ENCODE measurements at regions not wholly inside any gene's neighbourhood (a gene's known extent, or its start where the extent isn't known, plus 50 kb on each side); places are given as distances from the start of the nearest gene placed in this dataset.

DNA sequence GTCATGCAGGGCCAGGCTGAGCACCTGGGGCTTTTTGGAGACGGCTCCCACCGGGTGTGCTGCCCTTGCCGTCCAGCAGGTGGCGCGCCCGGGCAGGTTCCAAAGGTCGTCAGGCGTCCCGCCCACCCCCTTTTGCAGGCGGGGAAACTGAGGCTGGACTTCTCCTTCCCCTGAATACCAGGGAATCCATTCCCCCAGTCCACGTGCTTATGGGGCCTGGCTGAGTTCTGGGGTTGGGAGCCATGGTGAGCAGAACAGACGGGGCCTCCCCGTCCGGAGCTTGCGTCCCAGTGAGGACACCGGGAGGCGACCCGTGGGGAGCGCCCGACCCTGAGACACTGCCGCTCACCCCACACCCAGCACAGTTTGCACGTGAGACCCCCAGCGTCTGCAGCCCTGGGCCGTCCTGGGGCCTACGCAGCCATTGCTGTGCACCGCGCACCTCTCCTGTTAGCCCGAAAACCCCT is 51.8 kb upstream of the JPH3 start:
- CTCF ChIA-PET, result no interaction called here

DNA sequence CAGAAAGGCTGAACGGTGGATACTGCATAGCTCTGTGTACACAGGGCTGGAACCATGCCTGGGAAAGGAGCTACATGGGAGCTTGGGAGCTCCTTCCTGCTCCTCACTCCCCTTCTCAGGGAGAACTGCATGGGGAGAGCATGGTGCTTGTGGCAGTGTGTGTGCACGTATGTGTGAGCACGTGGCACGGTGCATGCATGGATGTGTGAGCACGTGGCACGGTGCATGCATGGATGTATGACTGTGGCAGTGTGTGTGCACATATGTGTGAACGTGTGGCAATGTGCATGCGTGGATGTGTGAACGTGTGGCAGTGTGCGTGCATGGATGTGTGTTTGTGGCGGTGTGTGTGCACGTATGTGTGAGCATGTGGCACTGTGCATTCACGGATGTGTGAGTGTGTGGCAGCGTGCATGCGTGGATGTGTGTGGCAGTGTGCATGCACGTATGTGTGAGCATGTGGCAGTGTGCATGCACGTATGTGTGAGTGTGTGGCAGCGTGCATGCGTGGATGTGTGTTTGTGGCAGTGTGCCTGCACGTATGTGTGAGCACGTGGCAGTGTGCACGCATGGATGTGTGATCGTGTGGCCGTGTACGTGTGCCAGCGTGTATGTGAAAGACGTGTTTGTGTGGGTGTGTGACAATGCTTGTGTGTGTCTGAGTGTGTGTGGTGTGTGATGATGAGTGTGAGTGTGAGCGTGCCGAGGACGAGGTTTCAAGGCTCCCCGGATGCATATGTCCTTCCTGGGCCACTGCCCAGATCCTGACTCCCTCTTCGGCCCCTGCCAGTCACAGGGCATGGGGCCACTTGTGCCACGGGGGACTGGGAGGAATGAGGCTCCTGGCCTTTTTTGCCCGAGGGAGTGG is 52.4 kb upstream of the JPH3 start:
- H3K36me3 ChIP-seq (ENCODE audit: control insufficient read depth, insufficient read depth, low read length), result no peaks in the 10 kb centered on the region
- no peaks in the 10 kb centered on the region for H3K9me3 ChIP-seq (ENCODE audit: control insufficient read depth, insufficient read depth, low read depth, low read length)
- no TSS peak for BruUV-seq (replicated peaks)
- intact Hi-C loops (cut with micrococcal nuclease; ENCODE audit: unreplicated experiment) (no loop called here), in situ Hi-C loops (cut with HindIII; ENCODE audit: low pct_unique_long_range_greater_than_20kb, low sequenced_read_pairs) (no loop called here)
- CTCF ChIA-PET, result interaction anchor here (0.6 kb wide), 1 partner anchor 32 kb away, joined by 3 read pairs; no protein-coding TSS in a partner anchor
- H3K4me1 ChIP-seq (ENCODE audit: control insufficient read depth, insufficient read depth, low read length), result no peaks in the 10 kb centered on the region; the same call in 1 of the 2 replicates
- no peak for TF ChIP-seq SIN3A (IDR thresholded peaks at IDR 0.05; ENCODE audit: borderline replicate concordance, insufficient read depth, low read depth, low read length)
- TF ChIP-seq, protein P1, sequence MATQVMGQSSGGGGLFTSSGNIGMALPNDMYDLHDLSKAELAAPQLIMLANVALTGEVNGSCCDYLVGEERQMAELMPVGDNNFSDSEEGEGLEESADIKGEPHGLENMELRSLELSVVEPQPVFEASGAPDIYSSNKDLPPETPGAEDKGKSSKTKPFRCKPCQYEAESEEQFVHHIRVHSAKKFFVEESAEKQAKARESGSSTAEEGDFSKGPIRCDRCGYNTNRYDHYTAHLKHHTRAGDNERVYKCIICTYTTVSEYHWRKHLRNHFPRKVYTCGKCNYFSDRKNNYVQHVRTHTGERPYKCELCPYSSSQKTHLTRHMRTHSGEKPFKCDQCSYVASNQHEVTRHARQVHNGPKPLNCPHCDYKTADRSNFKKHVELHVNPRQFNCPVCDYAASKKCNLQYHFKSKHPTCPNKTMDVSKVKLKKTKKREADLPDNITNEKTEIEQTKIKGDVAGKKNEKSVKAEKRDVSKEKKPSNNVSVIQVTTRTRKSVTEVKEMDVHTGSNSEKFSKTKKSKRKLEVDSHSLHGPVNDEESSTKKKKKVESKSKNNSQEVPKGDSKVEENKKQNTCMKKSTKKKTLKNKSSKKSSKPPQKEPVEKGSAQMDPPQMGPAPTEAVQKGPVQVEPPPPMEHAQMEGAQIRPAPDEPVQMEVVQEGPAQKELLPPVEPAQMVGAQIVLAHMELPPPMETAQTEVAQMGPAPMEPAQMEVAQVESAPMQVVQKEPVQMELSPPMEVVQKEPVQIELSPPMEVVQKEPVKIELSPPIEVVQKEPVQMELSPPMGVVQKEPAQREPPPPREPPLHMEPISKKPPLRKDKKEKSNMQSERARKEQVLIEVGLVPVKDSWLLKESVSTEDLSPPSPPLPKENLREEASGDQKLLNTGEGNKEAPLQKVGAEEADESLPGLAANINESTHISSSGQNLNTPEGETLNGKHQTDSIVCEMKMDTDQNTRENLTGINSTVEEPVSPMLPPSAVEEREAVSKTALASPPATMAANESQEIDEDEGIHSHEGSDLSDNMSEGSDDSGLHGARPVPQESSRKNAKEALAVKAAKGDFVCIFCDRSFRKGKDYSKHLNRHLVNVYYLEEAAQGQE (IDR thresholded peaks at IDR 0.05; ENCODE audit: insufficient read depth in 1 of 2, low read depth in 2 of 2, low read length in 1 of 2), result no peak
- no peak for TF ChIP-seq POLR2AphosphoS5 (IDR thresholded peaks at IDR 0.05; ENCODE audit: low read depth, low read length)
- TF ChIP-seq, protein P2, sequence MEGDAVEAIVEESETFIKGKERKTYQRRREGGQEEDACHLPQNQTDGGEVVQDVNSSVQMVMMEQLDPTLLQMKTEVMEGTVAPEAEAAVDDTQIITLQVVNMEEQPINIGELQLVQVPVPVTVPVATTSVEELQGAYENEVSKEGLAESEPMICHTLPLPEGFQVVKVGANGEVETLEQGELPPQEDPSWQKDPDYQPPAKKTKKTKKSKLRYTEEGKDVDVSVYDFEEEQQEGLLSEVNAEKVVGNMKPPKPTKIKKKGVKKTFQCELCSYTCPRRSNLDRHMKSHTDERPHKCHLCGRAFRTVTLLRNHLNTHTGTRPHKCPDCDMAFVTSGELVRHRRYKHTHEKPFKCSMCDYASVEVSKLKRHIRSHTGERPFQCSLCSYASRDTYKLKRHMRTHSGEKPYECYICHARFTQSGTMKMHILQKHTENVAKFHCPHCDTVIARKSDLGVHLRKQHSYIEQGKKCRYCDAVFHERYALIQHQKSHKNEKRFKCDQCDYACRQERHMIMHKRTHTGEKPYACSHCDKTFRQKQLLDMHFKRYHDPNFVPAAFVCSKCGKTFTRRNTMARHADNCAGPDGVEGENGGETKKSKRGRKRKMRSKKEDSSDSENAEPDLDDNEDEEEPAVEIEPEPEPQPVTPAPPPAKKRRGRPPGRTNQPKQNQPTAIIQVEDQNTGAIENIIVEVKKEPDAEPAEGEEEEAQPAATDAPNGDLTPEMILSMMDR (IDR thresholded peaks at IDR 0.05), result no peak
- TF ChIP-seq TCF7L2 (IDR thresholded peaks at IDR 0.05; ENCODE audit: low read depth, low read length), result no peak
- POLR2A ChIA-PET, result no interaction called here
- no peak overlapping the region for H3K27ac ChIP-seq (ENCODE audit: low read length)
- ATAC-seq (no peak), DNase-seq (ENCODE audit: low read depth, low spot score) (no peak)
- H3K27me3 ChIP-seq (ENCODE audit: control insufficient read depth, insufficient read depth, low read length), result no peaks in the 10 kb centered on the region
- H3K4me3 ChIP-seq (ENCODE audit: low read depth in 2 of 2, low read length in 2 of 2), result no peak overlapping the region

More for the DNA sequence above, 51.8 kb upstream of the JPH3 start:
- in situ Hi-C loops (cut with HindIII; ENCODE audit: low pct_unique_long_range_greater_than_20kb, low sequenced_read_pairs) (no loop called here), intact Hi-C loops (cut with micrococcal nuclease; ENCODE audit: unreplicated experiment) (no loop called here)
- Histone ChIP-seq H3K27me3 (ENCODE audit: control insufficient read depth, insufficient read depth, low read length) (no peaks in the 10 kb centered on the region), H3K9me3 (ENCODE audit: control insufficient read depth, insufficient read depth, low read depth, low read length) (no peaks in the 10 kb centered on the region), H3K4me1 (ENCODE audit: control insufficient read depth, insufficient read depth, low read length) (no peaks in the 10 kb centered on the region; the same call in 1 of the 2 replicates), H3K4me3 (ENCODE audit: low read depth in 2 of 2, low read length in 2 of 2) (no peak overlapping the region), H3K36me3 (ENCODE audit: control insufficient read depth, insufficient read depth, low read length) (no peaks in the 10 kb centered on the region), H3K27ac (ENCODE audit: low read length) (no peak overlapping the region)
- POLR2A ChIA-PET, result no interaction called here
- no TSS peak for BruUV-seq (replicated peaks)
- peak; percentile 53; the same call in 1 of the 2 replicates for ATAC-seq
- DNase-seq (ENCODE audit: low read depth, low spot score), result peak; percentile 8
- no peak for TF ChIP-seq POLR2AphosphoS5 (IDR thresholded peaks at IDR 0.05; ENCODE audit: low read depth, low read length)
- TF ChIP-seq, protein P2 (IDR thresholded peaks at IDR 0.05), result peak; percentile 94

All from Panc1 (cell line).